ENCODE measurements at regions not wholly inside any gene's neighbourhood (a gene's known extent, or its start where the extent isn't known, plus 50 kb on each side); places are given as distances from the start of the nearest gene placed in this dataset.
"Not testable (repeated sequence)": the region's sequence is repeated elsewhere in the genome, so short reads cannot be mapped to it uniquely, and the experiment has no call there.

DNA sequence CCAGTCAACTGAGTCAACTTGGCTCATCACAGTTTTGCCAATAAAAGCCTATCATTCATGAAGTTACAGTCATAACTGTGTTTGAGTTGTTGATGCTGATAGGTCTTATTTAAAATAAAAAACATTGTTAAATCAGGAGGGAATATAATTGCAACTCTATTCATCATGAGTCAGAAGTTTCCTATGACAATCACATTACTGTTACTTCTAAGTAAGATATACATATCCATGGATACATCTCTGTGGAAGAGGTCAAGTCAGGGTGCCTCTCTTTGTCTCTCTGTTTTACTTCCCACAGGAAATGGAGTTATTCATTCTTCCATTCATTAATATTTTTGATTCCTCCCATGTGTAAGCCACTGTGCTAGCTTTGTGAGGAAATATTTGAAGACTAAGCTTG lies 2015.4 kb upstream of the WWC1 start:
- no peak for DNase-seq (ENCODE audit: low read depth)
- TF ChIP-seq, protein P1, sequence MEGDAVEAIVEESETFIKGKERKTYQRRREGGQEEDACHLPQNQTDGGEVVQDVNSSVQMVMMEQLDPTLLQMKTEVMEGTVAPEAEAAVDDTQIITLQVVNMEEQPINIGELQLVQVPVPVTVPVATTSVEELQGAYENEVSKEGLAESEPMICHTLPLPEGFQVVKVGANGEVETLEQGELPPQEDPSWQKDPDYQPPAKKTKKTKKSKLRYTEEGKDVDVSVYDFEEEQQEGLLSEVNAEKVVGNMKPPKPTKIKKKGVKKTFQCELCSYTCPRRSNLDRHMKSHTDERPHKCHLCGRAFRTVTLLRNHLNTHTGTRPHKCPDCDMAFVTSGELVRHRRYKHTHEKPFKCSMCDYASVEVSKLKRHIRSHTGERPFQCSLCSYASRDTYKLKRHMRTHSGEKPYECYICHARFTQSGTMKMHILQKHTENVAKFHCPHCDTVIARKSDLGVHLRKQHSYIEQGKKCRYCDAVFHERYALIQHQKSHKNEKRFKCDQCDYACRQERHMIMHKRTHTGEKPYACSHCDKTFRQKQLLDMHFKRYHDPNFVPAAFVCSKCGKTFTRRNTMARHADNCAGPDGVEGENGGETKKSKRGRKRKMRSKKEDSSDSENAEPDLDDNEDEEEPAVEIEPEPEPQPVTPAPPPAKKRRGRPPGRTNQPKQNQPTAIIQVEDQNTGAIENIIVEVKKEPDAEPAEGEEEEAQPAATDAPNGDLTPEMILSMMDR (conservative IDR thresholded peaks at IDR 0.05; ENCODE audit: low read depth, low read length): no peak
- no peak overlapping the region for H3K4me3 ChIP-seq (ENCODE audit: low read length)

- H3K4me3 ChIP-seq (ENCODE audit: low read length): no peak overlapping the region
- no peak for DNase-seq (ENCODE audit: low read depth)
- TF ChIP-seq, protein P1 (conservative IDR thresholded peaks at IDR 0.05; ENCODE audit: low read depth, low read length): no peak
Observed at GRCh38 chr5:166279828-166280227, 2011.6 kb upstream of the WWC1 start.

GRCh38 chr5:166281433-166281832 lies 2010.0 kb upstream of the WWC1 start:
- no peak for DNase-seq (ENCODE audit: low read depth)
- no peak overlapping the region for H3K4me3 ChIP-seq (ENCODE audit: low read length)
- TF ChIP-seq, protein P1 (conservative IDR thresholded peaks at IDR 0.05; ENCODE audit: low read depth, low read length): no peak

GRCh38 chr5:166282939-166283338 lies 2008.5 kb upstream of the WWC1 start:
- DNase-seq (ENCODE audit: low read depth): no peak
- no peak overlapping the region for H3K4me3 ChIP-seq (ENCODE audit: low read length)
- TF ChIP-seq, protein P1 (conservative IDR thresholded peaks at IDR 0.05; ENCODE audit: low read depth, low read length): no peak

DNA sequence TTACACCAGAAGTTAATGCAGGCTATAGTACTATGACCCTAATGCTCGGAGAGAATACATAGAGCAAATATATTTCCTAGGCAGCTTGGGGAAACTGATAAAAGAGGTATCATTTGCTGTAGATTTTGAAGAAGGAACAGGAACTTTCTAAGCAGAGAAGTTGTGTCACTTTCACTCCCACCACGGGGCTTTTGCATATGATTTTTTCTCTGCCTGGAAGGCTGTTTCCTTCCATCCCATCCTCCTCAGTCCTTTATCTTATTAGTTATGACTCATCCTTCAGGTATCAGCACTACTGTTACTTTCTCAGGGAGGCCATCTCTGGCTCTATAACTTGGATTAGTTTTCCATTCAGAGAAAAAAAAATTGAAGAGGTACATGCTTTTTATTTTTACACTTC lies 2006.1 kb upstream of the WWC1 start:
- TF ChIP-seq, protein P1 (conservative IDR thresholded peaks at IDR 0.05; ENCODE audit: low read depth, low read length): no peak
- DNase-seq (ENCODE audit: low read depth): no peak
- H3K4me3 ChIP-seq (ENCODE audit: low read length): no peak overlapping the region

DNA sequence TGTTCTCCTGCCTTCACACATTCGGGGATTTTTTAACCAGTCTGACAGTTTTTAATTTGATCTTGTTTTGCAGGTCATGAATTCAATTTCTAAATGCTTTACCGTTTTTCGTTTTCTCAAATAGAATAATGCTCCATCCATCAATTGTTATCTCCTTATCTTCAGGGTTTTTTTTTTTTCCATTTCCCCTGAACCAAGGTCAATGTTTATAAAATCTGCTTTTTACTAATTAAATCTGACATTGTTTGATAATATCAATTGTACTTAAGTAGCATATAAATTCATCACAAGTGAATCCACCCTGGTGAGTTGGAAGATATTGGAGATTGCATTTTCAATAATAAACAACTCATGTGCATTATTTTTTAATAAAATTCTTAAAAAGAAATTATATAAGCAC lies 2004.6 kb upstream of the WWC1 start:
- no peak overlapping the region for H3K4me3 ChIP-seq (ENCODE audit: low read length)
- TF ChIP-seq, protein P1 (conservative IDR thresholded peaks at IDR 0.05; ENCODE audit: low read depth, low read length): no peak
- DNase-seq (ENCODE audit: low read depth): no peak

- H3K4me3 ChIP-seq (ENCODE audit: low read length): no peak overlapping the region
- no peak for DNase-seq (ENCODE audit: low read depth)
- TF ChIP-seq, protein P1 (conservative IDR thresholded peaks at IDR 0.05; ENCODE audit: low read depth, low read length): no peak
Observed at GRCh38 chr5:166287866-166288265, 2003.6 kb upstream of the WWC1 start.

GRCh38 chr5:166291800-166292199 lies 1999.6 kb upstream of the WWC1 start:
- H3K4me3 ChIP-seq (ENCODE audit: low read length); DNase-seq (ENCODE audit: low read depth): not testable (repeated sequence)
